HG03469 (cell line): ENCODE measurements at regions not wholly inside any gene's neighbourhood (a gene's known extent, or its start where the extent isn't known, plus 50 kb on each side); places are given as distances from the start of the nearest gene placed in this dataset.
"Not testable (repeated sequence)": the region's sequence is repeated elsewhere in the genome, so short reads cannot be mapped to it uniquely, and the experiment has no call there.

Experiments used
- ATAC-seq: cut with Tn5 transposase; IDR thresholded peaks from one replicate; pipeline ENCODE4 v1.9.1; 2021; ENCODE audit warnings: mild to moderate bottlenecking, moderate library complexity, moderate number of reproducible peaks; ENCODE audit not compliant: unreplicated experiment

DNA sequence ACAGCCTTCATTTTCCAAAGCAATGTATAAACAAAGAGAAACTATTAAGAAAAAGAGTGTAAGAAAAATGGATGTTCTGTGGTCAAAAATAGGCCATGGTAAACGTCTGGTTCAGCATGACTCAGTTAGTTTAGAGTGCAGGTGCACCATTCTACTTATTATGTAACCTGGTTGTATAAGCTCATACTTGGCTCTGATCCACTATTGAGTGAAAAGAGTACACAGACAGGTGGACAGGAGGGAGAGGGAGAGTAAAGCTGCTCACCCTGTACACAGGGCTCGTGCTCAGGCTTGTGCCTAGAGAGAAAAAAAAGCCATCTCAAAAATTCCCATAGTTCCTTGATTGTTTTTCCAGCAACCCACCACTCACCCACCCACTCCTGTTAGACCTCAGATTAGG lies 85.8 kb upstream of the ZNF91 start:
- ATAC-seq, result no peak

- ATAC-seq, result no peak
These were observed 80.2 kb upstream of the ZNF91 start for GRCh38 chr19:23475477-23475876.

DNA sequence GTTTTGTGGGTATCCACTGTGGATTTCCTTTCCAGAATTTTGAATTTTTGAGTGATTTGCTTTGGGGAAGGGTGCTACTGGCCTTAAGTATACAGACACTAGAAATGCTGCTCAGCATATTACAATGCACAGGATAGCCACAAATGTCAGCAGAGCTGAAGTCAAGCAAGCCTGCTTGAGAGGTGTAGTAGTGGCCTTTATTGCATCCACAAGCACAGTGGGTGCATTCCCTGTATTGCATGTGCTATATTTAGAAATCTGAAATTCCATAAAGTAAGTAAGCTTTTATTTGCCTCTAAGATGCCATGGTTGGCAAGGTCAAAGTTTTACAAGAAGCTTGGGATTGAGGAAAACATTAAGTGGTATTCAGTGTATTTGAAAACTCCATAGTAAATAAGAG lies 79.5 kb upstream of the ZNF91 start:
- ATAC-seq, result no peak

- ATAC-seq, result no peak
These were observed 78.9 kb upstream of the ZNF91 start for GRCh38 chr19:23474172-23474571.

DNA sequence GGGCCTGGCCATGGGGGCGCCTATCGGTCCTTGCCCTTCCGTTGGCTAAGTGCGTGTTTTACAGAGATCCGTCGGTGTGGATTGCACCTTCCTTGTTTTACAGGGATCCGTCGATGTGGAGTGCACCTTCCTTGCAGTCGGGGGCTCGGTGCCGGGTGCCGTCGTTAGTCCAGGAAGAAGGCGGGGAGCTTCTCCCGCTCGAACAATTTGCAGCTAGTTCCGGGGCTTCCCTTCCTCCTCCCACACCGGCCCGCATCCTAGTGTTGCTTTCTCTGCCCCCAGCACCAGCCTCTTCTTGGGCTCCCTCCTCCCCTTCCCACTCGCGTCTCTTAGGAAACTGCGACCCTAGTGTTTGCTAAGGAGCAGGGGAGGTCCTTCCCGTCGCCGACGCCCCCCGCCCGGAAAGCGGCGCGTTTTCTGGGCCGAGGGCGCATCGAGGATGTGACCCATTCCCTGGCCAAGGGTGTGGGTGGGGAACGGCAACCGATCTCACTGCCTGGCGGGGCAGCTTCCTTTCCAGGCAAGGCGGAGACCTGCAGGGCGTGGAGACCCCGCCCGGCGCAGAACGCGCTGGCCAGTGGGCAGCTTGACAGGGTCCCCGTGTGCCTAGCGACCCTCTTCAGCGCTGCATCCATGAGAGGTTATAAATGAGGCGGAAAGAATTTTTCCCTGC lies 75.7 kb upstream of the ZNF91 start:
- no peak for ATAC-seq

GRCh38 chr19:23464349-23464748 lies 69.1 kb upstream of the ZNF91 start:
- ATAC-seq, result not testable (repeated sequence)

- no peak for ATAC-seq
These were observed 65.8 kb upstream of the ZNF91 start for GRCh38 chr19:23461120-23461519.

DNA sequence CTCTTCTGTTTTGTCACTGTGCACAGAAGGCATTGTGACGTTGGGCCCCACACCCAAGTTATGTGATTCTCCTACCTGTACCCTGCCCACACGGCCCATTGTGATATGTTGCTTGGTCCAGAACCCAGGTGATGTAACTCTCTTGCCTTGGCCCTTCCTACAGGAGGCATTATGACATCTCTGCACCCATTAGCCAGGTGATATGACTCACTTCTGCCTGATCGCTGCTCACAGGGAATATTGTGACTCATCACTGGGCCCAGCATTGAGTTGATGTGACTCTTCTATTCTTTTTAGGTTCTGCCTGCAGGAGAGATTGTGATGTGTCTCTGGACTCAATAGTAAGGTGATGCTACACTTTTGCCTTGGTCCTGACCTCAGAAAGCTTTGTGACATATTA lies 65.4 kb upstream of the ZNF91 start:
- no peak for ATAC-seq
